Retina (tissue), 1 donor: ENCODE measurements at regions not wholly inside any gene's neighbourhood (a gene's known extent, or its start where the extent isn't known, plus 50 kb on each side); places are given as distances from the start of the nearest gene placed in this dataset.
A peak's percentile ranks its signal among the peaks of the same experiment; 100 is the strongest.

Experiments
- DNase-seq: peaks from one replicate; pipeline ENCODE4 v3.0.0-alpha.2; 2016

GRCh38 chr16:18050777-18051176, 285.8 kb downstream of the NPIPA8 start:
- no peak for DNase-seq

GRCh38 chr16:18050234-18050633, 286.3 kb downstream of the NPIPA8 start:
- DNase-seq = no peak

GRCh38 chr16:18049547-18050133, 286.9 kb downstream of the NPIPA8 start:
- no peak for DNase-seq

GRCh38 chr16:18048853-18049546, 287.5 kb downstream of the NPIPA8 start:
- no peak for DNase-seq

- no peak for DNase-seq
Observed at GRCh38 chr16:18047761-18048160, 288.8 kb downstream of the NPIPA8 start.

DNA sequence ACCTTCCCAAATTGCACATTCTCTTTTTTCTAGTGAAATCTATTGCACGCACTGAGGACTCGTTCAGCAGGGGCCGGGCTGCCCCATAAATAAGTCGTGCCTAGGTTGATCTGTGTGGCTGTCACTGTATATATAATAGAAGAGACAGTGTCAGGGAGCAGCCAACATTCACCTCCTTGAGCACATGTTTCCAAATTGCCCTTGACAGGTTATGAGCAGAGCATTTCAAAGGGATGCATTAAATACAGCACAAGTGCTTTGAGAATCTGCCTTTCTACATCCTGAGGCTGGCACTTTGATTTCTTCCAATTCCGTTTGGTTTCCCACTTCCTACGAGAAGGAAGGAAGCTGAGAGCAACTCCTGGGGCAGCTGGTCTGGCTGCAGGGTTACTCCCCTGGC, 291.2 kb downstream of the NPIPA8 start:
- peak; percentile 25 for DNase-seq

DNA sequence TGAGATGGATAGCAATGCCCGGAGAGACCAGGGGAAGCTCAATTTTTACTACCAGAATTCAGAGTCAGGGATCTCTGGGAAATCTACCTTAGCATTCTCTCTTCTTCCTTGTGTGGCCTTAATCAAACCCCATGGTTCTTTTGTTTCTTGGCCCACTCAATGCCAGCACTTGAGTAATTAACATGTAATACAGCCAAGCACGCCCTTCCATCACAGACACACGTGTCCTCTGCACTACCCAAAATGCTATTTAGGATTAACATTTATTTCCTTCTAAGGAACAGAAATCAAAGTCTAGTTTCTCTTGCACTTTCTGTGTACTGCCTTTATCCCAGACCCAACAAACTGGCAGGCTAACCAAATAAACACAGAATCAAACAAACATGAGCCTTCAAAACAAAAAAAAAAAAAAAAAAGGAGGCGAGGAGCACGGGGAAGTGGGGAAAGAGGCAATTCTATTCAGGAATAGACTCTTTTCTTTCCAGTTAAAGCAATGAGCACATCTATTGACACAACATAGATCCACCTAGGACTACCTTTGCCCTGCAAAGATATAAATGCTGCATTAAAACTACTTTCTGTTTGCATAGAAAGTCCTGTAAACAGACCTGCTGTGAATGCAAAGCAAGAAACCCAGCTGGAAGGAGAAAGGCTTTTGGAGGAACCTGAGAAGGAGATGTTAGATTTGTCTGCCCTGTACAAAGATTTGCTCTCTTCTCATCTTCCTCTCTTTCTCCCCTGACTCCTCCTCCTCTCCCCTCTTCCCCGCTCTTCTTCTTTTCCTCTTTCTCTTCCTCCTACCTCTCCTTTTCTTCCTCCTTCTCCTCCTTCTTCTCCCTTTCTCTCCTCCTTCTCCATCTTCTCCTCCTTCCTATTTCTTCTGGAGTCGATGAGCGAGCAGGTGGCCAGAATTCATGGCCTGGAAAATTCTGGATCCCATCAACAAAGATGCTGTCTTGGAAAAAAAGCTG, 294.4 kb downstream of the NPIPA8 start:
- no peak for DNase-seq

GRCh38 chr16:18039931-18040330, 296.6 kb downstream of the NPIPA8 start:
- DNase-seq = no peak

GRCh38 chr16:18037051-18037450, 299.5 kb downstream of the NPIPA8 start:
- DNase-seq = no peak

DNA sequence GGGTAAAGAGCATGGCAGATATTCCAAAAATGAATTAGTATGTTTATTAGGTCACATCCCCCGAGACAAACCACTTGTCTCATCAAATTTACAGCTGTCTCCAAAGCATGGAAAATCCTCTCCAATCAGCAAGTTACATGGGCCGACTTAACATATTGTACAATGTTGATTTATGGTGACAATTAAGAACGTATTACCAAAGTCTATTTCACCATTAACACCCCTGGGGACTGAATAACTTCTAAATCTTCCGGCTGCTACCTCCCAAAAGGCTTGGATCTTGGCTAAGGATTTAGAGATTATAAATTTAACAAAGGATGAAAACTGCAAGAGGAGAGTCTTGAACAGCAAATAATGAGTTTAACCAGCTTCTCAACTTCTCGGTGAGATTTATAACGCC, 311.9 kb downstream of the NPIPA8 start:
- no peak for DNase-seq

- DNase-seq = no peak
Observed at GRCh38 chr16:18018376-18018775, 318.2 kb downstream of the NPIPA8 start.

- DNase-seq = no peak
Observed at GRCh38 chr16:18013863-18014262, 322.7 kb downstream of the NPIPA8 start.

GRCh38 chr16:18008356-18008755, 328.2 kb downstream of the NPIPA8 start:
- DNase-seq = no peak

DNA sequence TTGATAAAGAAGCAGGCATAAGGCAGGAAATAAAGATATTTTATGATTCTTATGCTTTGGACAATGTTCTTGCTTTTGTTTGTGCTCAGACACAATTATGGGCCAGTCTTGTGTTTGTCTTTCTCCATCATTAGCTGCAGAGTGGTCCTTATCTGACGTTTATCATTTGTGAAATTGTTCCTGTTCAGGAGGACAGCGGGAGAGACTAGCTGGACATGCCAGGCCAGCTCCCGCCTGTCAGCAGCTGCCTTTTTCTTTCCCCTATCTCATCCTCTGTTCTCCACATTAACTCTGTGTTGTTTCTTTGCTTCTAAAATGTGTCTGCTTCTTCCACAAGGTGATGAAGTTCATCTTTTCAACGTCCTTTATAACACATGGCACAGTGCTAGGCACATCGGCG, 333.5 kb downstream of the NPIPA8 start:
- no peak for DNase-seq

GRCh38 chr16:17998996-17999395, 337.5 kb downstream of the NPIPA8 start:
- no peak for DNase-seq

DNA sequence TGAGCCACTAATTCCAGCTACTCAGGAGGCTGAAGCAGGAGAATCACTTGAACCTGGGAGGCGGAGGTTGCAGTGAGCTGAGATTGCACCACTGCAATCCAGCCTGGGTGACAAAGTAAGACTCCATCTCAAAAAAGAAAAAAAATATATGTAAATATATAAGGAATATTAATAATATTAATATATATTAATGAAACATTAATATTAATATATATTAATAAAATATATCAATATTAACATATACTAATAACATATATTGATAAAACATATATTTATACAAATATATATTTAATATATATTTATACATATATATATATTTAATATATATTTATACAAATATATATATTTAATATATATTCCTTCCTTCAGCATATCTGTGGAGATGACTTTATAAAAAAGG, 338.0 kb downstream of the NPIPA8 start:
- DNase-seq = no peak

GRCh38 chr16:17994027-17994426, 342.5 kb downstream of the NPIPA8 start:
- DNase-seq = no peak

- no peak for DNase-seq
Observed at GRCh38 chr16:17992416-17992815, 344.1 kb downstream of the NPIPA8 start.

GRCh38 chr16:17989255-17989654, 347.3 kb downstream of the NPIPA8 start:
- no peak for DNase-seq

GRCh38 chr16:17988839-17989238, 347.7 kb downstream of the NPIPA8 start:
- DNase-seq = no peak

- no peak for DNase-seq
Observed at GRCh38 chr16:17986991-17987390, 349.5 kb downstream of the NPIPA8 start.

DNA sequence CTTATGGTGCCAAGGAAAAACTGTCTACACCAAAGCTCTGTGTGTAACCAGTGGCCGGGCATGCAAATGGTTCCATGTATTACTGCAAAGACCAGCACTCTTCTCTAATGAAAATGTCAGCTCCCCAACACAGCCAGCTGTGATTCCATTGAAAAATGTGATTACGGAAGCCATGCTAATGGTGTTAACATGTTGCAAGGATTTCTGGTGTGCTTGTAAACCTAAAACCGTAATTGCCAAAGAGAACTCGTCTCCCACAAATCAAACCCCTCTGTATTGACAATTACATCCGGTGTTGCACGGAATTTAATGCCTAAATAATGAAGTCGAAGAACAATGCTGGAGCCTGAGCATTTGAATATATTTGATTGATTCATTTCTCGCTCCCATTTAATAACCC, 351.7 kb downstream of the NPIPA8 start:
- DNase-seq = no peak

GRCh38 chr16:17983847-17984639, 352.5 kb downstream of the NPIPA8 start:
- DNase-seq = no peak
